ENCODE measurements at regions not wholly inside any gene's neighbourhood (a gene's known extent, or its start where the extent isn't known, plus 50 kb on each side); places are given as distances from the start of the nearest gene placed in this dataset.

GRCh38 chr3:164230385-164231094 is 847.8 kb downstream of the SI start:
- TF ChIP-seq, protein P1, sequence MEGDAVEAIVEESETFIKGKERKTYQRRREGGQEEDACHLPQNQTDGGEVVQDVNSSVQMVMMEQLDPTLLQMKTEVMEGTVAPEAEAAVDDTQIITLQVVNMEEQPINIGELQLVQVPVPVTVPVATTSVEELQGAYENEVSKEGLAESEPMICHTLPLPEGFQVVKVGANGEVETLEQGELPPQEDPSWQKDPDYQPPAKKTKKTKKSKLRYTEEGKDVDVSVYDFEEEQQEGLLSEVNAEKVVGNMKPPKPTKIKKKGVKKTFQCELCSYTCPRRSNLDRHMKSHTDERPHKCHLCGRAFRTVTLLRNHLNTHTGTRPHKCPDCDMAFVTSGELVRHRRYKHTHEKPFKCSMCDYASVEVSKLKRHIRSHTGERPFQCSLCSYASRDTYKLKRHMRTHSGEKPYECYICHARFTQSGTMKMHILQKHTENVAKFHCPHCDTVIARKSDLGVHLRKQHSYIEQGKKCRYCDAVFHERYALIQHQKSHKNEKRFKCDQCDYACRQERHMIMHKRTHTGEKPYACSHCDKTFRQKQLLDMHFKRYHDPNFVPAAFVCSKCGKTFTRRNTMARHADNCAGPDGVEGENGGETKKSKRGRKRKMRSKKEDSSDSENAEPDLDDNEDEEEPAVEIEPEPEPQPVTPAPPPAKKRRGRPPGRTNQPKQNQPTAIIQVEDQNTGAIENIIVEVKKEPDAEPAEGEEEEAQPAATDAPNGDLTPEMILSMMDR (IDR thresholded peaks at IDR 0.05): no peak
- TF ChIP-seq TAF1 (IDR thresholded peaks at IDR 0.05; ENCODE audit: borderline replicate concordance, low read depth, low read length): no peak

Data from SK-N-SH (cell line).